ENCODE measurements at regions not wholly inside any gene's neighbourhood (a gene's known extent, or its start where the extent isn't known, plus 50 kb on each side); places are given as distances from the start of the nearest gene placed in this dataset.
"Not testable (repeated sequence)": the region's sequence is repeated elsewhere in the genome, so short reads cannot be mapped to it uniquely, and the experiment has no call there.

- TF ChIP-seq, protein P1, sequence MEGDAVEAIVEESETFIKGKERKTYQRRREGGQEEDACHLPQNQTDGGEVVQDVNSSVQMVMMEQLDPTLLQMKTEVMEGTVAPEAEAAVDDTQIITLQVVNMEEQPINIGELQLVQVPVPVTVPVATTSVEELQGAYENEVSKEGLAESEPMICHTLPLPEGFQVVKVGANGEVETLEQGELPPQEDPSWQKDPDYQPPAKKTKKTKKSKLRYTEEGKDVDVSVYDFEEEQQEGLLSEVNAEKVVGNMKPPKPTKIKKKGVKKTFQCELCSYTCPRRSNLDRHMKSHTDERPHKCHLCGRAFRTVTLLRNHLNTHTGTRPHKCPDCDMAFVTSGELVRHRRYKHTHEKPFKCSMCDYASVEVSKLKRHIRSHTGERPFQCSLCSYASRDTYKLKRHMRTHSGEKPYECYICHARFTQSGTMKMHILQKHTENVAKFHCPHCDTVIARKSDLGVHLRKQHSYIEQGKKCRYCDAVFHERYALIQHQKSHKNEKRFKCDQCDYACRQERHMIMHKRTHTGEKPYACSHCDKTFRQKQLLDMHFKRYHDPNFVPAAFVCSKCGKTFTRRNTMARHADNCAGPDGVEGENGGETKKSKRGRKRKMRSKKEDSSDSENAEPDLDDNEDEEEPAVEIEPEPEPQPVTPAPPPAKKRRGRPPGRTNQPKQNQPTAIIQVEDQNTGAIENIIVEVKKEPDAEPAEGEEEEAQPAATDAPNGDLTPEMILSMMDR (IDR thresholded peaks at IDR 0.05) = not testable (repeated sequence)
- not testable (repeated sequence) for TF ChIP-seq AR (CRISPR knock-in tag; IDR thresholded peaks at IDR 0.05); ETV6 (CRISPR knock-in tag; IDR thresholded peaks at IDR 0.05); ZNF416 (CRISPR knock-in tag; IDR thresholded peaks at IDR 0.05); NR3C1 (CRISPR knock-in tag; conservative IDR thresholded peaks at IDR 0.05; ENCODE audit: low read depth); PREB (CRISPR knock-in tag; IDR thresholded peaks at IDR 0.05; ENCODE audit: borderline replicate concordance)
Observed at GRCh38 chr7:113012862-113013261, 73.8 kb downstream of the GPR85 start.

Measured in WTC11 (cell line).